Gastroesophageal sphincter (tissue), 3 donors: ENCODE measurements at regions not wholly inside any gene's neighbourhood (a gene's known extent, or its start where the extent isn't known, plus 50 kb on each side); places are given as distances from the start of the nearest gene placed in this dataset.

ENCODE experiments used
- POLR2A ChIP-seq, 2 donors: fragments of 450-650 bp; IDR thresholded peaks; one replicate each; pipeline ENCODE4 v1.6.1; 2017; ENCODE audit warnings: antibody characterized with exemption in 2 of 2, mild to moderate bottlenecking in 2 of 2, moderate library complexity in 1 of 2
- POLR2AphosphoS5 ChIP-seq: sonication (generic); formaldehyde crosslinking; IDR thresholded peaks from one replicate; pipeline ENCODE4 v1.6.1; 2017; ENCODE audit warnings: antibody characterized with exemption
- TF ChIP-seq, protein P1 (sequence below), 4 experiments: fragments of 200-600 bp in 2 of 4; fragments of 450-650 bp in 2 of 4; sonication (generic) in 1 of 4; IDR thresholded peaks; one replicate each; pipeline ENCODE4 v1.5.1; 2017 to 2019; ENCODE audit warnings: antibody characterized with exemption in 4 of 4, mild to moderate bottlenecking in 2 of 4, moderate library complexity in 2 of 4

DNA sequence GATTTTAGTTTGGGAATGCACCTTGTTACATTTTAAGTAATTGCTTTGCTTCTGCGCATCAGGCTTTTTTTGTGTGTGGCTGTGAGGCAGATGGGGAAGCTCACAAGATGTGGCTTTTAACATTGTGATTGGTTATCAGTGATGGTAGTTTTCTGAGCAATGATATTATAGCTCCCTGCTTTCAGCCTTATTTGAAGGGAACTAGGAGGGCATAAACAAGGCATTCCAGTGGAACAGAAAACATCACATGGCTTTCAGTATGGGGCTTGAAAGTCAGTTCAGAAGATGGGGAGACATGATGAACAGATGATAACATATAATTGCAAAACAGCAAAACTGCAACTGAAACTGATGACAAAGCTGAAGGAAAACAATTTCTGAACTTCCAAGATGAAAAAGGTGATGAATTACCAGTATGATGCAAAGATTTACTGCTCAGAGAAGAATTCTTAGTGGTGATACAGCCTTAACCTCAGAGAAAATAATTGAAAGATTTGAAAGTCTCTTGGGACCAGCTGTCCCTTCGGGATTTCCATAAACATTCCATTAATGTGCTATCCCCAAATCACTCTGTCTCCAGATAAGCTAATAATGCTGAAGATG lies 439.7 kb downstream of the RND3 start:
- TF ChIP-seq POLR2A (IDR thresholded peaks at IDR 0.05) (no peak), POLR2AphosphoS5 (no peak)
- TF ChIP-seq, protein P1, sequence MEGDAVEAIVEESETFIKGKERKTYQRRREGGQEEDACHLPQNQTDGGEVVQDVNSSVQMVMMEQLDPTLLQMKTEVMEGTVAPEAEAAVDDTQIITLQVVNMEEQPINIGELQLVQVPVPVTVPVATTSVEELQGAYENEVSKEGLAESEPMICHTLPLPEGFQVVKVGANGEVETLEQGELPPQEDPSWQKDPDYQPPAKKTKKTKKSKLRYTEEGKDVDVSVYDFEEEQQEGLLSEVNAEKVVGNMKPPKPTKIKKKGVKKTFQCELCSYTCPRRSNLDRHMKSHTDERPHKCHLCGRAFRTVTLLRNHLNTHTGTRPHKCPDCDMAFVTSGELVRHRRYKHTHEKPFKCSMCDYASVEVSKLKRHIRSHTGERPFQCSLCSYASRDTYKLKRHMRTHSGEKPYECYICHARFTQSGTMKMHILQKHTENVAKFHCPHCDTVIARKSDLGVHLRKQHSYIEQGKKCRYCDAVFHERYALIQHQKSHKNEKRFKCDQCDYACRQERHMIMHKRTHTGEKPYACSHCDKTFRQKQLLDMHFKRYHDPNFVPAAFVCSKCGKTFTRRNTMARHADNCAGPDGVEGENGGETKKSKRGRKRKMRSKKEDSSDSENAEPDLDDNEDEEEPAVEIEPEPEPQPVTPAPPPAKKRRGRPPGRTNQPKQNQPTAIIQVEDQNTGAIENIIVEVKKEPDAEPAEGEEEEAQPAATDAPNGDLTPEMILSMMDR (IDR thresholded peaks at IDR 0.05), result no peak
